ENCODE measurements at regions not wholly inside any gene's neighbourhood (a gene's known extent, or its start where the extent isn't known, plus 50 kb on each side); places are given as distances from the start of the nearest gene placed in this dataset.
"Not testable (repeated sequence)": the region's sequence is repeated elsewhere in the genome, so short reads cannot be mapped to it uniquely, and the experiment has no call there.

DNA sequence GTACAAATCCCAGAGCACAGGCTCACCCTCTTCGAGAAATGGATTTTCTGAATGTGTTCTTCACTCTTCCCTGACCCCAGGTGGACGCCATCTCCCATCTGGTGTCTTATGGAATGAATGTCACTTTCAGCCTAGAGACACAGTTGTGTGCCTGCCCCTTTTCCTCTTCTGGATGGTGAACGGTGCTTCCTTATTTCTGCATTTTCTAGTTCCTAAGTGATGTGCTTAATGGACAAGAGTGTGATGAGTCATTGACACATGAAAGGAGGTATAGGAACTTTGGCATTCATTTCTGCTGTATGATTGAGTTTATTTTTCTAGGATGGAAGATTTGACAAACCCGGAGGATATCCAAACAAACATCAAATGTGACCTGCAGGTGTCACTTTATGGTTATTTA is 114.9 kb upstream of the PTPN20 start:
- not testable (repeated sequence) for DNase-seq (ENCODE audit: low read depth in 2 of 2)

GRCh38 chr10:46802010-46802409 is 109.2 kb upstream of the PTPN20 start:
- not testable (repeated sequence) for DNase-seq (ENCODE audit: low read depth in 2 of 2)

DNA sequence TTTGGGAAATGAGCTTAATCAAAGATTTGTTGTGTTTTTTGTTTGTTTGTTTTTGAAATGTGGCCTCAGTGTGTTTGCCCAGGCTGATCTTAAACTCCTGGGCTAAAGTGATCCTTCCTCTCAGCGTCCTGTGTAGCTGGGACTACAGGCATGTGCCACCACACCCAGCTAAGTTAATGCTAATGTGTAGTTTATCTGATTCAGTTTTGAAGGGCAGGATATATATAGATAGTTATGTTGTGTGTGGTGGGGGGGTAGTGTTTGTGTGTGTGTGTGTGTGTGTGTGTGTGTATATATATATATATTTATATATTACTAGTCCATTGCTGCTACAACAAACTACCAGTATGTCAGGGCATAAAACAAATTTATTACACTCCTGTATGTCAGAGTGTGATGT is 108.1 kb upstream of the PTPN20 start:
- not testable (repeated sequence) for DNase-seq (ENCODE audit: low read depth in 2 of 2)

- not testable (repeated sequence) for DNase-seq (ENCODE audit: low read depth in 2 of 2)
These were observed 101.0 kb upstream of the PTPN20 start for GRCh38 chr10:46810222-46810621.

- not testable (repeated sequence) for DNase-seq (ENCODE audit: low read depth in 2 of 2)
These were observed 95.1 kb upstream of the PTPN20 start for GRCh38 chr10:46816126-46816525.

- not testable (repeated sequence) for DNase-seq (ENCODE audit: low read depth in 2 of 2)
These were observed 70.7 kb upstream of the PTPN20 start for GRCh38 chr10:46840393-46841050.

GRCh38 chr10:46841051-46841593 is 70.1 kb upstream of the PTPN20 start:
- DNase-seq (ENCODE audit: low read depth in 2 of 2) = not testable (repeated sequence)

DNA sequence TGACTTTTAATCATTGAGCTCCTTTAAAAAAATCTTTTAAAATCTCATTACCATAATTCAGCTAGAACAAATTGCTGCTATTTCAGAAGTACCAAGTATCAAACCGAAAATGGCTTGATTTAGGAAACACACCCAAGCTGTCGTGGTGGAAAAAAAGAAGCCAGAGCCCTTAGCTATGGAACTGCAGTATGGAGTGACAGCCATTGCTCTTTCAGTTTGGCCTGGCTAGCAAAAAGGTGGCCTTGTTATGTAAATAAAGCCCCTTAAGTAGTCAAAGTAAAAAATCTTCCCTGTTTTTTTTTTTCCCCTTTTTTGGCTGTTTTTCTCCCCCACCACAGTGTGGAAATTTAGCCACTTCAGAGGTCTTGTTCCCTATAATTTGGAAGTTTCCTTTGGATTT is 66.0 kb upstream of the PTPN20 start:
- not testable (repeated sequence) for DNase-seq (ENCODE audit: low read depth in 2 of 2)

DNA sequence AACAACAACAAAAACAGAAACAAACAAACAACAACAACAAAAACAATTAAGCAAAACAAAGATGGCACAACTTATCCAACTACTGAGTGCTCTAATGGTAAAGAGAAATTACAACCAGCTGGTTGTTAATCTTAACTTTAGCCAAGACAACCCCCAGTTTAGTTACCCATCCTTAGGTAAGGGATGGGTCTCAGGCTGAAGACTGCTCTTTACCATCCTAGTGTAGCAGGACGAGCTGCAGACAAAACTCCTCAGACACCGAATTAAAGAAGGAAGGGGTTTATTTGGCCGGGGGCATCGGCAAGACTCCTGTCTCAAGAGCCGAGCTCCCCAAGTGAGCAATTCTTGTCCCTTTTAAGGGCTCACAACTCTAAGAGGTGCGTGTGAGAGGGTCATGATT is 65.6 kb upstream of the PTPN20 start:
- not testable (repeated sequence) for DNase-seq (ENCODE audit: low read depth in 2 of 2)

- DNase-seq (ENCODE audit: low read depth in 2 of 2) = not testable (repeated sequence)
These were observed 50.5 kb upstream of the PTPN20 start for GRCh38 chr10:46860753-46861152.
